ENCODE measurements at regions not wholly inside any gene's neighbourhood (a gene's known extent, or its start where the extent isn't known, plus 50 kb on each side); places are given as distances from the start of the nearest gene placed in this dataset.
"Not testable (repeated sequence)": the region's sequence is repeated elsewhere in the genome, so short reads cannot be mapped to it uniquely, and the experiment has no call there.

DNA sequence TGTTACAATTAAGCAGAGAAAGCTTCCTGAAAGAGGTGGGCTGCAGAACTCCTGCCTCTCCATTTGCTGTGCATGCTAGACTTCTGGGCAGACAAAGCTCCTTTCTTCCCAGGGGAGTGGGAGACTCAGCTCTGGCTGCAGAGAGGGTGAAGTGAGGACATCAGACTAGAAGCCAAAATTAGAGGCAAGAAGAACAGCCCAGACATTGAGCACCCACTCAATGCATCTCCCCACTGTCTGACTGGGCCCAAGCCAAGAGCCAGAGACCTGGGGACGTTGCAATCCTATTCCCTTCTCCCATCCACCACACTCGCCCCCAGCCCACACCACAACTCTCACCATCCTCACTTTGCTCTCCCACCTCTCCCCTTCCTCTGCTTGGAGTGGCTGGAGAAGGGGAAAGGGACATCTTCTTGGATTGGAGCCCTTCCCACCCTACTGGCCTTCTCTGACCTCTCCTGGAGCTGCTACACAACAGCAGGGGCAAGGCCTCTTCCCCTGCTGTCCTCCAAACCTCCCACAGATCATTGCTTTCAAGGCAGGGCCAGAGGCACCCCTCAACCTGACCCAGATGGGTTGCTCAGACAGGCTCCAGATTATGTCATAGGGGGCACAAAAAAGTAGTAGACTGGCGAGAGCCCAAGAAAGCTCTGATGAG is 477.7 kb upstream of the CADM1 start:
- Histone ChIP-seq H3K9me3 (ENCODE audit: control insufficient read depth, insufficient read depth, low read length) (no peaks in the 10 kb centered on the region), H3K4me3 (ENCODE audit: low read depth, low read length) (no peak overlapping the region), H3K36me3 (ENCODE audit: control insufficient read depth, insufficient read depth, low read length) (no peaks in the 10 kb centered on the region), H3K27me3 (ENCODE audit: control insufficient read depth, insufficient read depth, low read length) (peaks cover 45% of the 10 kb centered on the region), H3K9ac (ENCODE audit: low read depth, low read length) (no peak overlapping the region), H3K4me1 (ENCODE audit: control insufficient read depth, insufficient read depth, low read length) (peaks cover 2% of the 10 kb centered on the region)

GRCh38 chr11:115981104-115981481 is 476.9 kb upstream of the CADM1 start:
- Histone ChIP-seq H3K36me3 (ENCODE audit: control insufficient read depth, insufficient read depth, low read length) (no peaks in the 10 kb centered on the region), H3K9me3 (ENCODE audit: control insufficient read depth, insufficient read depth, low read length) (no peaks in the 10 kb centered on the region), H3K9ac (ENCODE audit: low read depth, low read length) (no peak overlapping the region), H3K4me3 (ENCODE audit: low read depth, low read length) (no peak overlapping the region), H3K27me3 (ENCODE audit: control insufficient read depth, insufficient read depth, low read length) (peaks cover 53% of the 10 kb centered on the region), H3K4me1 (ENCODE audit: control insufficient read depth, insufficient read depth, low read length) (peaks cover 3% of the 10 kb centered on the region)

DNA sequence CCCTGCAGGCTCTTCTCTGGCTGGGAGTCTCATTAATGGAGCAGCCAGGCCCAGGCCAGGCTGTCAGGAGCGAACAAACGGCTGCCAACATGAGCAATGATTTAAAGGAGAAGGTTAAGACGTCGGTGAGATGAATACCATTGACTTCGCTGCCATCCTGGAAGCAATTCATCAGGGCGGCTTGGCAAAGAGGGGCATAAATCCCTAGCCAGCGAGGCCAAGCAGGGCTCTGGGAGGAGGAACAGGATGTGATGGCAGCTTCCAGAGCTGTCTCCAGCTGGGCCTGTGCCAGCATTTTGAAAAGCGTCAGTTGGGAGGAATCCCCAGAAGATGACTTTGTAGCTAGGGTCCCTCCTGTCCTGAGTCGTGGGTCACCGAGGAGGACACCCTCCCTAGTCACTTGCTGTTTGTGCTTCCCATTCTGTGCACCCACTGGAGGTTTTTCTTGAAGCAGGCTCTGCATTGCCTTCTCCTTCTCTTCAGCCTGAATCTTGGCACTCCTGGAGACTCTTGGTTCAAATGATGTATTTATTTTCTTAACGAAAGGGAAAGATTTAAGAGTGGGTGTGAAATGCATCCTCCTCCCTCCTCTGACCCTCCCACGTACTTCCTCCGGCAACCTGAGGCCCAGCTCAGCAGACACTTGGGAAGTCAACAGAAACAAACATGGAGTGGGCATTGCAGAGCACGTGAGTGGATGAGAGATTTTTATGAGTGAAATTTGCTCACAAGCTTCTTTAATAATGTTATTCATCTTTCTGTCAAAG is 476.3 kb upstream of the CADM1 start:
- Histone ChIP-seq H3K9me3 (ENCODE audit: control insufficient read depth, insufficient read depth, low read length) (no peaks in the 10 kb centered on the region), H3K4me3 (ENCODE audit: low read depth, low read length) (no peak overlapping the region), H3K36me3 (ENCODE audit: control insufficient read depth, insufficient read depth, low read length) (no peaks in the 10 kb centered on the region), H3K4me1 (ENCODE audit: control insufficient read depth, insufficient read depth, low read length) (peaks cover 6% of the 10 kb centered on the region), H3K27me3 (ENCODE audit: control insufficient read depth, insufficient read depth, low read length) (peaks cover 57% of the 10 kb centered on the region), H3K9ac (ENCODE audit: low read depth, low read length) (no peak overlapping the region)

GRCh38 chr11:115974703-115975102 is 470.5 kb upstream of the CADM1 start:
- peaks cover 67% of the 10 kb centered on the region for H3K27me3 ChIP-seq (ENCODE audit: control insufficient read depth, insufficient read depth, low read length)
- H3K9me3 ChIP-seq (ENCODE audit: control insufficient read depth, insufficient read depth, low read length), result no peaks in the 10 kb centered on the region

GRCh38 chr11:115967203-115967602 is 463.0 kb upstream of the CADM1 start:
- Histone ChIP-seq H3K4me3 (ENCODE audit: low read depth, low read length) (peak overlapping the region; percentile 18), H3K27me3 (ENCODE audit: control insufficient read depth, insufficient read depth, low read length) (peaks cover 65% of the 10 kb centered on the region)
- H3K36me3 ChIP-seq (ENCODE audit: control insufficient read depth, insufficient read depth, low read length); H3K9ac ChIP-seq (ENCODE audit: low read depth, low read length); H3K9me3 ChIP-seq (ENCODE audit: control insufficient read depth, insufficient read depth, low read length); H3K4me1 ChIP-seq (ENCODE audit: control insufficient read depth, insufficient read depth, low read length): not testable (repeated sequence)

More at GRCh38 chr11:115974703-115975102, 470.5 kb upstream of the CADM1 start:
- no peaks in the 10 kb centered on the region for H3K36me3 ChIP-seq (ENCODE audit: control insufficient read depth, insufficient read depth, low read length)
- H3K4me3 ChIP-seq (ENCODE audit: low read depth, low read length), result no peak overlapping the region
- peaks cover 11% of the 10 kb centered on the region for H3K4me1 ChIP-seq (ENCODE audit: control insufficient read depth, insufficient read depth, low read length)
- no peak overlapping the region for H3K9ac ChIP-seq (ENCODE audit: low read depth, low read length)

DNA sequence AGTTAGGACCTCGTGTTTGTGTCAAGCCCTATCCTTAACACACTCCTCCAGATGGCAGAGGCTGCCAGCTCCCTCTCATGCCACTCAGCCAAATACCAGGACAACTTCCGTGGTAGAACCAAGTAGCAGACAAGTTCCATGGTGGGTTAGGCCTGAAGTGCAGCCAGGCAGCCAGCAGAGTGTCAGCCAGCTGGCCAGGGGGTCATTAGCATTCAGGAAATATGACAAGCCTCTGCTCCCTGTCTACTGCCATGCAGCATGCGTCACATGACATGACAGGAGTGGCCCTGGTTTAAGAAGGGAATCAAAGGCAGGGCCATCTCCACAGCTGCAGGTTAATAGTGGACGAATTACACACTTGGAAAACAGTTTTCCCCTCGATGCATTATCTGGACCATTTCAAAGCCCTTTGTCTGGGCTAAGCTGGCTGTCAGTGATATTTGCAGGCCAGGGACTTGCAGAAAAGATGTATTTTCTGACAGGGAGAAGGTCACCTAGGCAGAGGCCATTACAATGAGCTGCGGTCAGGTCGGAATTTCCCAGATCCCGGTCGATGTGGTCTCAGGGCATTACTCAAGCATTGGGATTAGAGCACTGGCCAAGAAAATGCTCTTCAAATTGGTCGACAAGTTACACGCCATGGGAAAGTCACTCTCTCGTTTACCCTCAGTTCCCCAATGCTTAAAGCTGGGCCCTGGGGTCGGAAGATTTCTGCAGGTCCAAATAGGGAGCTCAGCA is 461.7 kb upstream of the CADM1 start:
- peaks cover 67% of the 10 kb centered on the region for H3K27me3 ChIP-seq (ENCODE audit: control insufficient read depth, insufficient read depth, low read length)

DNA sequence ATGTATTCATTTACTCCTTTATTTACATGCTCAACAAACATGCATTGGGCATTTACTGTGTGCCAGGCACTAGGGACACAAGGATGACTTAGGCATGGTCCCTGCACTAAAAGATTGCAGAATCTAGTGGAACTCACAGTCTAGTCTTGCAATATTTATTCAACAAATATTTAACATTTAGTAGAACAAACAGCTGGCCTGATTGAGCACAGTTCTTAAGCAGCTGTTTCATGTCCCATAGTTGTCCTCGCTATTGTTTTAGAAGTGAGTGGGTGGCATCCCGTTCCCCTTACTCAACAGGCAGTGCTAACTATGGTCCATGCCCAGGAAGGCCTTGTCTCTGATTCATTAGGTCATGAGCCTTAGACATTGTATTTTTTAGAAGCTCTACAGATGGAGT is 459.9 kb upstream of the CADM1 start:
- Histone ChIP-seq H3K36me3 (ENCODE audit: control insufficient read depth, insufficient read depth, low read length) (no peaks in the 10 kb centered on the region), H3K4me1 (ENCODE audit: control insufficient read depth, insufficient read depth, low read length) (no peaks in the 10 kb centered on the region), H3K9ac (ENCODE audit: low read depth, low read length) (no peak overlapping the region), H3K27me3 (ENCODE audit: control insufficient read depth, insufficient read depth, low read length) (peaks cover 61% of the 10 kb centered on the region), H3K9me3 (ENCODE audit: control insufficient read depth, insufficient read depth, low read length) (no peaks in the 10 kb centered on the region), H3K4me3 (ENCODE audit: low read depth, low read length) (no peak overlapping the region)

More for the DNA sequence above, 461.7 kb upstream of the CADM1 start:
- H3K36me3 ChIP-seq (ENCODE audit: control insufficient read depth, insufficient read depth, low read length), result no peaks in the 10 kb centered on the region
- H3K4me1 ChIP-seq (ENCODE audit: control insufficient read depth, insufficient read depth, low read length), result no peaks in the 10 kb centered on the region
- H3K4me3 ChIP-seq (ENCODE audit: low read depth, low read length), result no peak overlapping the region
- no peaks in the 10 kb centered on the region for H3K9me3 ChIP-seq (ENCODE audit: control insufficient read depth, insufficient read depth, low read length)
- no peak overlapping the region for H3K9ac ChIP-seq (ENCODE audit: low read depth, low read length)

DNA sequence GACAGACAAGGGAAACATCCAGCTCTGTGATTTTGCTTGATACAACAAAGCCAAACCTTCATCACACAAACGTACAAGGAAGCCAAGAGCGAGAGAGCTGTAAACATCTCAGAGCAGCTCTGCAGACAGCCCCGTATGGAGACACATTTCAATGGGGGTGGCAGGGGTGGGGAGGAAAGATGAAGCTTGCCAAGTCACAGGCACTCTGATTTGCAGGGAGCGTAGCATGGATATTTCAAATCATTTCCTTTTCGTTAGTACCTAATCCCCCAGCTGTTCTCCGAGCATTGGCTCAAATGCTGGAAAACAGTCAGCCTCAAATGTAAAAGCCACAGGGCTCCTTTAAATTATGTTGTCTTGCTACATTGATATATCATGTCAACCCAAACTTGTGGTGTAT is 458.9 kb upstream of the CADM1 start:
- no peaks in the 10 kb centered on the region for H3K4me1 ChIP-seq (ENCODE audit: control insufficient read depth, insufficient read depth, low read length)
- H3K36me3 ChIP-seq (ENCODE audit: control insufficient read depth, insufficient read depth, low read length), result no peaks in the 10 kb centered on the region
- peaks cover 57% of the 10 kb centered on the region for H3K27me3 ChIP-seq (ENCODE audit: control insufficient read depth, insufficient read depth, low read length)
- H3K4me3 ChIP-seq (ENCODE audit: low read depth, low read length), result no peak overlapping the region
- no peak overlapping the region for H3K9ac ChIP-seq (ENCODE audit: low read depth, low read length)
- H3K9me3 ChIP-seq (ENCODE audit: control insufficient read depth, insufficient read depth, low read length), result no peaks in the 10 kb centered on the region

DNA sequence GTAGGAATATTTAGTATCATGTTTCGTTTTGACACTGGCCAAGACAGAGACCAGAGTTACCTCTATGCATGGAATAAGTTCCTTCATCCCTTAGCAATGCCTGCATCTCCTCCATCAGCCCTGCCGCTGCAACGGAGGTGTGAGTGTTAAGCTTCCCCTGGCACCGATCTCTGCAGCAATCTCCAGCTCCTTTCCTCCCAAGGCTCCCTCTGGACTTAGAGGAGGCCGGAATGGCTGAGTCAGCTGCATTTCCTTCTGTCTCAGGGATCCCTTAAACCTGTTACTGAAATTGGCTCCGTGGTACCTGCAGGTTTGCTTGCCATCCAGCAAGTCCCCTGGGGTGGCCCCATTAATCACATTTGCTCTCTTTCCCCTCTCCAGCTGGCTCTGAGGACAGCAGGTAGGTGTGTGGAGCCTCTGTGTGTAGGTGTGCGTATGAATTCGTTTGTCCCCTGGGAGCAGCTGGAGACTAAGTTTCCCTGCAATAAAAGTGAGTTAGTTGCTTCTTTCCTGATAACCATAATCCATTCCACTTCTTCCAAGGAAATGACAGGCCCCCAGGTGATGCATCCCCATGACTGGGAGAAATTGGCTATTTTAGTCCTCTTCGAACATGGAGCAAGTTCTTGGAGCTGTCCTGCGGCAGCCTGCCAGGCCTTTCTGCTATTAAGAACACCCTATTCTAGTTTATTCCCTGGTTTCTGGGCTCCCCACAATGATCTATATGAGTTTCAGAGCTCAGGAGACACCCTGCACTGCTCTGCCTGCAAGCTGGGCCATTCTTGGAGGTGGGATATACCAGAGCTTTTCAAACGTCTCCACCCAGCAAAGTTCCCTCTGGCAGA is 457.2 kb upstream of the CADM1 start:
- no peaks in the 10 kb centered on the region for H3K36me3 ChIP-seq (ENCODE audit: control insufficient read depth, insufficient read depth, low read length)
- peaks cover 48% of the 10 kb centered on the region for H3K27me3 ChIP-seq (ENCODE audit: control insufficient read depth, insufficient read depth, low read length)
- H3K4me3 ChIP-seq (ENCODE audit: low read depth, low read length), result no peak overlapping the region

GRCh38 chr11:115959081-115959486 is 454.9 kb upstream of the CADM1 start:
- no peak overlapping the region for H3K9ac ChIP-seq (ENCODE audit: low read depth, low read length)
- no peaks in the 10 kb centered on the region for H3K36me3 ChIP-seq (ENCODE audit: control insufficient read depth, insufficient read depth, low read length)
- peaks cover 26% of the 10 kb centered on the region for H3K27me3 ChIP-seq (ENCODE audit: control insufficient read depth, insufficient read depth, low read length)
- H3K9me3 ChIP-seq (ENCODE audit: control insufficient read depth, insufficient read depth, low read length), result no peaks in the 10 kb centered on the region
- no peaks in the 10 kb centered on the region for H3K4me1 ChIP-seq (ENCODE audit: control insufficient read depth, insufficient read depth, low read length)
- no peak overlapping the region for H3K4me3 ChIP-seq (ENCODE audit: low read depth, low read length)

More for the DNA sequence above, 457.2 kb upstream of the CADM1 start:
- Histone ChIP-seq H3K4me1 (ENCODE audit: control insufficient read depth, insufficient read depth, low read length) (no peaks in the 10 kb centered on the region), H3K9ac (ENCODE audit: low read depth, low read length) (no peak overlapping the region), H3K9me3 (ENCODE audit: control insufficient read depth, insufficient read depth, low read length) (no peaks in the 10 kb centered on the region)
